ENCODE measurements at regions not wholly inside any gene's neighbourhood (a gene's known extent, or its start where the extent isn't known, plus 50 kb on each side); places are given as distances from the start of the nearest gene placed in this dataset.
A peak's percentile ranks its signal among the peaks of the same experiment; 100 is the strongest.
"Not testable (repeated sequence)": the region's sequence is repeated elsewhere in the genome, so short reads cannot be mapped to it uniquely, and the experiment has no call there.

DNA sequence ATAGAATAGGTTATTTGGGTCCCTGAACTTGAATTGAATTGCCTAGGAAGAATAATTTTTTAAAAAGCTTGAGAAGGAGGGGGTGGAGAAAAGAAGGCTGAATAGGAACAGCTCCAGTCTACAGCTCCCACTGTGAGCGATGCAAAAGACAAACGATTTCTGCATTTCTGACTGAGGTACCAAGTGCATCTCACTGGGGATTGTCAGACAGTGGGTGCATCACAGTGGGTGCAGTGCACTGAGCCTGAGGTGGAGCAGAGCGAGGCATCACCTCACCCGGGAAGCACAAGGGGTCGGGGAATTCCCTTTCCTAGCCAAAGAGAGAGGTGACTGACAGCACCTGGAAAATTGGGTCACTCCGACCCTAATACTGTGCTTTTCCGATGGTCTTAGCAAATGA, 782.2 kb upstream of the RGMB start:
- H3K4me1 Mint-ChIP-seq (ENCODE audit: unreplicated experiment): peaks cover 4% of the 10 kb centered on the region
- no peak for DNase-seq (ENCODE audit: low spot score)
- no peak overlapping the region for H3K27ac Mint-ChIP-seq (ENCODE audit: unreplicated experiment)
- H3K27me3 Mint-ChIP-seq (ENCODE audit: unreplicated experiment): no peaks in the 10 kb centered on the region
- no peaks in the 10 kb centered on the region for H3K36me3 Mint-ChIP-seq (ENCODE audit: low read depth, unreplicated experiment)
- H3K4me3 Mint-ChIP-seq (ENCODE audit: unreplicated experiment): no peak overlapping the region
- H3K9me3 Mint-ChIP-seq (ENCODE audit: unreplicated experiment): peaks cover under 1% of the 10 kb centered on the region
- TF ChIP-seq, protein P1, sequence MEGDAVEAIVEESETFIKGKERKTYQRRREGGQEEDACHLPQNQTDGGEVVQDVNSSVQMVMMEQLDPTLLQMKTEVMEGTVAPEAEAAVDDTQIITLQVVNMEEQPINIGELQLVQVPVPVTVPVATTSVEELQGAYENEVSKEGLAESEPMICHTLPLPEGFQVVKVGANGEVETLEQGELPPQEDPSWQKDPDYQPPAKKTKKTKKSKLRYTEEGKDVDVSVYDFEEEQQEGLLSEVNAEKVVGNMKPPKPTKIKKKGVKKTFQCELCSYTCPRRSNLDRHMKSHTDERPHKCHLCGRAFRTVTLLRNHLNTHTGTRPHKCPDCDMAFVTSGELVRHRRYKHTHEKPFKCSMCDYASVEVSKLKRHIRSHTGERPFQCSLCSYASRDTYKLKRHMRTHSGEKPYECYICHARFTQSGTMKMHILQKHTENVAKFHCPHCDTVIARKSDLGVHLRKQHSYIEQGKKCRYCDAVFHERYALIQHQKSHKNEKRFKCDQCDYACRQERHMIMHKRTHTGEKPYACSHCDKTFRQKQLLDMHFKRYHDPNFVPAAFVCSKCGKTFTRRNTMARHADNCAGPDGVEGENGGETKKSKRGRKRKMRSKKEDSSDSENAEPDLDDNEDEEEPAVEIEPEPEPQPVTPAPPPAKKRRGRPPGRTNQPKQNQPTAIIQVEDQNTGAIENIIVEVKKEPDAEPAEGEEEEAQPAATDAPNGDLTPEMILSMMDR (IDR thresholded peaks at IDR 0.05; ENCODE audit: unreplicated experiment): no peak

- Mint-ChIP-seq H3K9me3 (ENCODE audit: unreplicated experiment) (peaks cover 3% of the 10 kb centered on the region), H3K36me3 (ENCODE audit: low read depth, unreplicated experiment) (no peaks in the 10 kb centered on the region), H3K27me3 (ENCODE audit: unreplicated experiment) (no peaks in the 10 kb centered on the region), H3K4me1 (ENCODE audit: unreplicated experiment) (peaks cover 2% of the 10 kb centered on the region), H3K4me3 (ENCODE audit: unreplicated experiment) (no peak overlapping the region), H3K27ac (ENCODE audit: unreplicated experiment) (no peak overlapping the region)
- no peak for DNase-seq (ENCODE audit: low spot score)
- TF ChIP-seq, protein P1 (IDR thresholded peaks at IDR 0.05; ENCODE audit: unreplicated experiment): no peak
Measured at GRCh38 chr5:97998941-97999340, 774.5 kb upstream of the RGMB start.

- Mint-ChIP-seq H3K9me3 (ENCODE audit: unreplicated experiment) (no peaks in the 10 kb centered on the region), H3K27me3 (ENCODE audit: unreplicated experiment) (no peaks in the 10 kb centered on the region), H3K4me1 (ENCODE audit: unreplicated experiment) (no peaks in the 10 kb centered on the region), H3K4me3 (ENCODE audit: unreplicated experiment) (no peak overlapping the region), H3K36me3 (ENCODE audit: low read depth, unreplicated experiment) (no peaks in the 10 kb centered on the region), H3K27ac (ENCODE audit: unreplicated experiment) (no peak overlapping the region)
- DNase-seq (ENCODE audit: low spot score): no peak
- TF ChIP-seq, protein P1 (IDR thresholded peaks at IDR 0.05; ENCODE audit: unreplicated experiment): no peak
Measured at GRCh38 chr5:98004463-98004862, 769.0 kb upstream of the RGMB start.

GRCh38 chr5:98016771-98017170, 756.7 kb upstream of the RGMB start:
- TF ChIP-seq, protein P1 (IDR thresholded peaks at IDR 0.05; ENCODE audit: unreplicated experiment): no peak
- no peaks in the 10 kb centered on the region for H3K9me3 Mint-ChIP-seq (ENCODE audit: unreplicated experiment)
- no peaks in the 10 kb centered on the region for H3K27me3 Mint-ChIP-seq (ENCODE audit: unreplicated experiment)
- DNase-seq (ENCODE audit: low spot score): no peak
- H3K36me3 Mint-ChIP-seq (ENCODE audit: low read depth, unreplicated experiment): no peaks in the 10 kb centered on the region
- no peak overlapping the region for H3K4me3 Mint-ChIP-seq (ENCODE audit: unreplicated experiment)
- no peak overlapping the region for H3K27ac Mint-ChIP-seq (ENCODE audit: unreplicated experiment)
- no peaks in the 10 kb centered on the region for H3K4me1 Mint-ChIP-seq (ENCODE audit: unreplicated experiment)

- H3K27ac Mint-ChIP-seq (ENCODE audit: unreplicated experiment); H3K4me3 Mint-ChIP-seq (ENCODE audit: unreplicated experiment); H3K9me3 Mint-ChIP-seq (ENCODE audit: unreplicated experiment); H3K36me3 Mint-ChIP-seq (ENCODE audit: low read depth, unreplicated experiment); DNase-seq (ENCODE audit: low spot score); H3K27me3 Mint-ChIP-seq (ENCODE audit: unreplicated experiment); H3K4me1 Mint-ChIP-seq (ENCODE audit: unreplicated experiment): not testable (repeated sequence)
- TF ChIP-seq, protein P1 (IDR thresholded peaks at IDR 0.05; ENCODE audit: unreplicated experiment): peak; percentile 31
Measured at GRCh38 chr5:98030273-98030672, 743.2 kb upstream of the RGMB start.

- not testable (repeated sequence) for H3K9me3 Mint-ChIP-seq (ENCODE audit: unreplicated experiment); H3K27me3 Mint-ChIP-seq (ENCODE audit: unreplicated experiment); DNase-seq (ENCODE audit: low spot score); H3K4me1 Mint-ChIP-seq (ENCODE audit: unreplicated experiment); H3K27ac Mint-ChIP-seq (ENCODE audit: unreplicated experiment); H3K36me3 Mint-ChIP-seq (ENCODE audit: low read depth, unreplicated experiment); H3K4me3 Mint-ChIP-seq (ENCODE audit: unreplicated experiment)
Measured at GRCh38 chr5:98031036-98031435, 742.4 kb upstream of the RGMB start.

Data from endothelial cell (in vitro differentiated cells).